HUES6 (cell line): ENCODE measurements at regions not wholly inside any gene's neighbourhood (a gene's known extent, or its start where the extent isn't known, plus 50 kb on each side); places are given as distances from the start of the nearest gene placed in this dataset.
"Not testable (repeated sequence)": the region's sequence is repeated elsewhere in the genome, so short reads cannot be mapped to it uniquely, and the experiment has no call there.

Experiments
- H3K27ac ChIP-seq: 2 replicates; pipeline ENCODE4 v1.7.0; 2013; ENCODE audit warnings: low read depth, mild to moderate bottlenecking, low read length, inconsistent platforms
- H3K27me3 ChIP-seq: 2 replicates; pipeline ENCODE4 v1.6.1; 2013; ENCODE audit warnings: low read length; ENCODE audit not compliant: control insufficient read depth, insufficient read depth
- H3K36me3 ChIP-seq: 2 replicates; pipeline ENCODE4 v1.6.1; 2013; ENCODE audit warnings: low read length; ENCODE audit not compliant: control insufficient read depth, insufficient read depth
- H3K4me1 ChIP-seq: 2 replicates; pipeline ENCODE4 v1.6.1; 2013; ENCODE audit warnings: low read length; ENCODE audit not compliant: control insufficient read depth, insufficient read depth
- H3K4me3 ChIP-seq: 2 replicates; pipeline ENCODE4 v1.5.1; 2013; ENCODE audit warnings: low read depth, low read length
- H3K9ac ChIP-seq: one replicate; pipeline ENCODE4 v1.6.1; 2013; ENCODE audit warnings: mild to moderate bottlenecking, low read length
- H3K9me3 ChIP-seq: 2 replicates; pipeline ENCODE4 v1.6.1; 2013; ENCODE audit warnings: low read depth, low read length; ENCODE audit not compliant: control insufficient read depth, insufficient read depth

DNA sequence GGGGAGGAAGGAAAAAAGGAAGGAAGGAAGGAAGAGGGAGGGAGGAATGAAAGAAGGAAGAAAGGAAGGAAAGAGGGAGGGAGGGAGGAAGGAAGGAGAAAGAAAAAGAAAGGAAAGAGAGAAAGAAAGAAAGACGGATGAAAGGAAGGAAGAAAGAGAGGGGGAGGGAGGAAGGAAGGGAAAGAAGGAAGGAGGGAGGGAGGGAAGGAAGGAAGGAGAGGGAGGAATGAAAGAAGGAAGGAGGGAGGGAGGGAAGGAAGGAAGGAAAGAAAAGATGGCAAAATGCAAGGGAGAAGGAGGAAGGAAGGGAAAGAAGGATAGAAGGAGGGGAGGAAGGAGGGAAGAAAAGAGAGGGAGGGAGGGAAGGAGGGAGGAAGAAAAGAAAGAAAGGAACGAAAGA is 257.3 kb upstream of the C16orf82 start:
- H3K9me3 ChIP-seq: peaks cover 9% of the 10 kb centered on the region; the same call in 1 of the 2 replicates
- H3K36me3 ChIP-seq: no peaks in the 10 kb centered on the region
- peaks cover 12% of the 10 kb centered on the region; the same call in 1 of the 2 replicates for H3K27me3 ChIP-seq

DNA sequence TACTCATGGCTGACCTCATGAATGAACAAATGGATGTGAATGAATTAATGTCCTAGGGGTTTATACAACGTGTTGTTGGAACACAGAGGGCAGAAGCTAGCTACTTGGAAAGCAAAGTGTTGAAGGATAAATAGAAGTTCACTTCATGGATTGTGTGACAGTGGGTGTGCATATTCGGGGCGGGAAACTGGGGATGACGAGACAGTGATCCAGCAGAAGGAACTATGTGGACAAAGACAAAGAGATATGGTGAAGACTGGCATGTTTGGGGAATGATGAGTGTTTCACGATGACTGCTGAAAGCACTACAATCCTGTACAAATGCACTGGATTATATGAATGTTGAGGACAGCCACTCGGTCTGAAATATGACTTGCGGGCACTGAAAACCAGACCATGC is 250.5 kb upstream of the C16orf82 start:
- Histone ChIP-seq H3K9me3 (peaks cover 9% of the 10 kb centered on the region; the same call in 1 of the 2 replicates), H3K27me3 (peaks cover 16% of the 10 kb centered on the region), H3K27ac (no peak overlapping the region), H3K9ac (no peak overlapping the region), H3K4me1 (no peaks in the 10 kb centered on the region), H3K4me3 (no peak overlapping the region), H3K36me3 (no peaks in the 10 kb centered on the region)

More for the DNA sequence above, 257.3 kb upstream of the C16orf82 start:
- Histone ChIP-seq H3K4me3 (no peak overlapping the region), H3K9ac (no peak overlapping the region), H3K4me1 (no peaks in the 10 kb centered on the region), H3K27ac (no peak overlapping the region)

DNA sequence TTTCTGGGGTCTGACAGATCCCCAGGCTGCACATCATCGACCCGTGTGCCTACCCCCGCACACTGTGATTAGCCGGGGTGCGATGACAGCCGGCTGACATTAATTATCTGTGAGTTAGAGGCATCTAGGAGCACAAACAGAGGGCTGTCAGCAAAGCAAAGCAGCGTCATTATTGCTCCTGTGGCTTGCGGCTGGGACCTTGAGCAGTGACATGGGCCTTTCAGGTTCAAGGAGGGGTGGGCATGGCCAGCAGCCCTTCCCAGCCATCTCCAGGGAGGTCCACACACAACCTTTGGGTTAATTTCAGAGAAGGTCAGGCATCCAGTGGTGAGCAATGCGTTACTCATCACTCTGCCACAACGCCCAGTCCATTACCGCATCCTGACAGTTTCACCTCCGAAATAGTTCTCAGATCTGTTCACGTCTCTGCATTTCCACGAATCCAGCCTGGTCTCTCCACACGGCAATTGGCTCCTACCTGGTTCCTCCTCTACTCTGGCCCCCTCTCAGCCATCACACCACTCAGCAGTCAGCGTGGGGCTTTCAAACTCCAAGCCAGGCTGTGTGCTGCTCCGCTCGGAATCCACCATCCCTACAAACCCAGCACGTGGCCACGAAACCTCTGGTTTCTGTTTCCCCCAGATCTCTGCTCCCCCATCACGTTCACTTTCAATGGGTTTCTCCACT is 249.7 kb upstream of the C16orf82 start:
- no peak overlapping the region for H3K9ac ChIP-seq

DNA sequence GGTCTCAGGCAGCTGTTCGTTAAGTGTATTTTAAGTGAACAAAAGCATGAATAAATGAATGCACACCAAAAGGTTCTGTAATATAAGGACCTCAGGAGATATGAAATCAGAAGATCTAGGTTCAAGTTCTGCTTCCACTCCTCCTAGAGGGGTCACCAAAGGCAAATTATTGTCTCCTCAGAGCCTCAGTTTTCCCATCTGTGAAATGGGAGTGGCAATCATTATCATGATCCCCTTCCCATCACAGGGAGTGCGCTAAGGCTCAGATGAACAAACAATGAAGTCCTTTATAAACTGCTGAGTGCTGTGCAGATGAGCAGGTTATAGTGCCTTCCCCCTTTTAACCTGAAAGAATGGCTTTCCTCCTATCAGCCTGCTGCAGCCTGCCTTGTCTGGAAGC is 248.3 kb upstream of the C16orf82 start:
- Histone ChIP-seq H3K27ac (no peak overlapping the region), H3K27me3 (peaks cover 22% of the 10 kb centered on the region), H3K4me3 (no peak overlapping the region)

More for the DNA sequence above, 249.7 kb upstream of the C16orf82 start:
- no peak overlapping the region for H3K27ac ChIP-seq
- H3K4me3 ChIP-seq: no peak overlapping the region
- H3K9me3 ChIP-seq: peaks cover 9% of the 10 kb centered on the region; the same call in 1 of the 2 replicates
- no peaks in the 10 kb centered on the region for H3K36me3 ChIP-seq
- peaks cover 21% of the 10 kb centered on the region for H3K27me3 ChIP-seq
- H3K4me1 ChIP-seq: no peaks in the 10 kb centered on the region

DNA sequence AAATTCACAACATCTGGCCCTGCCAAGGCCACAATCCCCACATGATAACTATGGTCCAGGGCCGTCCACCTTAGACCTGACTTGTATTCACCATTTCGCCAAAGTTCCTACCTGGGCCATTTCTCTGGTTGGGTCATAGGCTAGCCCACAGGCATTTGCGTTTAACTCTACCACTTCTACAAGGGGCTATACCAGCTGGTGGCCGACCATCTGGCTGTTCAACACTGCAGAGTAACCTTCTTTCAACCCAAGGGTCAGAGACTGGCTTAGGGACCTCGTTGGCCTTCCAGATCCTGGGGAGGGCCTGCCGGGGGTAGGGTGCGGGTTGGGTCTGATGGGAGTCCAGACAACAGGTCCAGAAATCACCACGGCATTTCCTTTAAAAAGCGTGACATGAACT is 242.3 kb upstream of the C16orf82 start:
- Histone ChIP-seq H3K4me3 (no peak overlapping the region), H3K9me3 (no peaks in the 10 kb centered on the region), H3K27me3 (peaks cover 21% of the 10 kb centered on the region), H3K27ac (no peak overlapping the region), H3K9ac (no peak overlapping the region), H3K36me3 (no peaks in the 10 kb centered on the region), H3K4me1 (no peaks in the 10 kb centered on the region)

More for the DNA sequence above, 248.3 kb upstream of the C16orf82 start:
- Histone ChIP-seq H3K36me3 (no peaks in the 10 kb centered on the region), H3K9ac (no peak overlapping the region), H3K4me1 (no peaks in the 10 kb centered on the region), H3K9me3 (peaks cover 1% of the 10 kb centered on the region; the same call in 1 of the 2 replicates)

DNA sequence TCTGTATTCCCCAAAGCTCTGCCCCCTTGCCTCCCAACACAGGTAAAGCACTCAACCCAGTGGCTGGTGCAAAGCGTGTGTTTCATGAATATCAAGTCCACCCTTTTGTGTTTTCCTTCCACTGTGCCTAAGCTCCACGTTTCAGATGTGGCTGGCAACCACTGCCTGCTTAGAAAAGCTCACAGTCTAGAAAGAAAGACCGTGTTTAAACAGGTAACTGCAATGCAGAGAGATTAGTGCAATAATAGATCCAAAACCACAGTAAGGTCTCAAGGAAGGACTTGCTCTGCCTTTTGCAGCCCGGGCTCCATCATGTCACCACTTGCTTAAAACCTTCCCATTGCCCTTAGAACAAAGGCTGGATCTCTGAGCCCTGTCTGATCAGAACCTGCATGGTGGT is 240.2 kb upstream of the C16orf82 start:
- H3K36me3 ChIP-seq: no peaks in the 10 kb centered on the region
- no peak overlapping the region for H3K4me3 ChIP-seq
- no peaks in the 10 kb centered on the region for H3K9me3 ChIP-seq
- H3K4me1 ChIP-seq: no peaks in the 10 kb centered on the region
- no peak overlapping the region for H3K9ac ChIP-seq
- H3K27me3 ChIP-seq: peaks cover 21% of the 10 kb centered on the region
- H3K27ac ChIP-seq: no peak overlapping the region

DNA sequence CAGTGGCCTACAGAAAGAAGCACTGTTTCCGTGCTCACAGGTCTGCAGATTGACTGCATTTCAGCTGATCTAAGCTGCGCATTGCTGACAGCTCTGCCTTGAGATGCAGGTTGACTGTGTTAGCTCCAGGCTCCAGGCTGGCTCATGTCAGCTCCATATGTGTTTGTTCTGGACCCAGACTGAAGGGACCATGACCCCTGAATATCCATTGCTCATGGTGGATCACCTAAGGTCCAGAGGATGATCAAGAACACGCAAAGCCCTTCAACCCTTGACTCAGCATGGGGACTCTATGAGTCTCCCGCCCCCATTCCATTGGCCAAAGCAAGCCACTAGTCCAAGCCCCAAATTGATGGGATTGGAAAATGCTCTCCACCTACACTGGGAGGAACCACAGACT is 239.3 kb upstream of the C16orf82 start:
- Histone ChIP-seq H3K27me3 (peaks cover 15% of the 10 kb centered on the region), H3K4me3 (no peak overlapping the region), H3K9me3 (no peaks in the 10 kb centered on the region), H3K27ac (no peak overlapping the region), H3K36me3 (no peaks in the 10 kb centered on the region), H3K9ac (no peak overlapping the region), H3K4me1 (no peaks in the 10 kb centered on the region)

DNA sequence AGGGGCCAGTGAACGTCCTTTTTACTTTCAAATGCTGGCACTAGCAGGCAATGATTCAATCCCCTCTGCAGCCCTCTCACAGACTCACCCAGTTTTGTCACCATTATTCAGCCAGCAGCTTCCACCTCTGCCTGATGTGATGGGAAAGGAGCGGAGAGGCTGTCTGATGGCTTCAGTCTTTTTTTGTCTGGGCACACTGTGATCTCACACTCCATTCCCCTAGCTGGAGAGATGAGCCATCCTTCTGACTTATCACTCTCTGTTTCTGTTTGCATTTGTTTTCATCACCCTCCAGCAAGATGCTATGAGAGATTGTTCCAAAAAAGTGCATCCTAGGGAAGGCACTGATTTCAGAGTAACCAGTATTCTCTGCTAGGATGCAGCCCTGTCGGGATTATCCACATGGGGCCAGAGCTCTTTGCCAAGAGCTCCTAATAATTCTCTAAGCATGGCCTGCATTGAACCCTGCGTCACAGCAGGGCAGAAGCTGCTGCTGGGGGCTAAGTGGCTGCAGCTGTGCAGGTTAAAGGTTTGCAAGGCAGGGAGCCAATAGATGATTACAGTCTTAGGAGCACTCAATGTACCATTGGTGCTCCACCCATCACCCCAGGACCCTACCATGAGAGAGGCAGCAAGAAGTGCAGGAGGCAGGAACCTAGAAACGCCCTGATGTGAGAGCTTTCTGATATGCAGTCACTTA is 236.1 kb upstream of the C16orf82 start:
- H3K9ac ChIP-seq: no peak overlapping the region
- H3K27ac ChIP-seq: no peak overlapping the region
- peaks cover 15% of the 10 kb centered on the region for H3K27me3 ChIP-seq
- no peaks in the 10 kb centered on the region for H3K36me3 ChIP-seq
- H3K9me3 ChIP-seq: no peaks in the 10 kb centered on the region
- H3K4me3 ChIP-seq: no peak overlapping the region
- H3K4me1 ChIP-seq: no peaks in the 10 kb centered on the region

DNA sequence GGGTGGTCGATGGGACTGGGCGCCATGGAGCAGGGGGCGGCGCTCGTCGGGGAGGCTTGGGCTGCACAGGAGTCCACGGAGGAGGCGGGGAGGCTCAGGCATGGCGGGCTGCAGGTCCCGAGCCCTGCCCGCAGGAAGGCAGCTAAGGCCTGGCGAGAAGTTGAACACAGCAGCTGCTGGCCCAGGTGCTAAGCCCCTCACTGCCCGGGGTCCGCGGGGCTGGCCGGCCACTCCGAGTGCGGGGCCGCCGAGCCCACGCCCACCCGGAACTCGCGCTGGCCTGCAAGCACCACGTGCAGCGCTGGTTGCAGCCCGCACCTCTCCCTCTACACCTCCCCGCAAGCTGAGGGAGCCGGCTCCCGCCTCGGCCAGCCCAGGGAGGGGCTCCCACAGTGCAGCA is 230.6 kb upstream of the C16orf82 start:
- not testable (repeated sequence) for H3K4me3 ChIP-seq, H3K36me3 ChIP-seq, H3K27me3 ChIP-seq, H3K4me1 ChIP-seq, H3K9me3 ChIP-seq, H3K27ac ChIP-seq, H3K9ac ChIP-seq

DNA sequence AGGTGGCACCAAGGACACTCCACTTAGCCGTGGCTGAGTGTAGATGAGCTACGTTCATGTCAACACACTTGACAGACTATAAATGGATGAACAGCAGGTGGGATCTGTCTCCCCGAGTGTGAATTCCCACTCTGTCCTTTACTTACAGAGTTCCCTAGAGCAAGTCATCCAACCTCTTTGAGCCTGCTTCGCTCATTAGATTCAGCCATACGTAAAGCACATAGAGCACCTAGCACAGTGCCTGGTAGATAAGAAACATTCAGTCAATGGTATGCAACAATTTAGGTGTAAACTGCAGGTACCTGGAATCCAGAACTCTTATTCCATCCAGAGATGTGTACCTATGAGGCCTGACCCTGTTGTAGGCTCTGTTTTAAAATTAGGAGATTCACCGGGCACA is 227.8 kb upstream of the C16orf82 start:
- Histone ChIP-seq H3K9me3 (peaks cover 9% of the 10 kb centered on the region; the same call in 1 of the 2 replicates), H3K36me3 (no peaks in the 10 kb centered on the region), H3K4me3 (no peak overlapping the region), H3K9ac (no peak overlapping the region), H3K4me1 (no peaks in the 10 kb centered on the region), H3K27me3 (no peaks in the 10 kb centered on the region), H3K27ac (no peak overlapping the region)

DNA sequence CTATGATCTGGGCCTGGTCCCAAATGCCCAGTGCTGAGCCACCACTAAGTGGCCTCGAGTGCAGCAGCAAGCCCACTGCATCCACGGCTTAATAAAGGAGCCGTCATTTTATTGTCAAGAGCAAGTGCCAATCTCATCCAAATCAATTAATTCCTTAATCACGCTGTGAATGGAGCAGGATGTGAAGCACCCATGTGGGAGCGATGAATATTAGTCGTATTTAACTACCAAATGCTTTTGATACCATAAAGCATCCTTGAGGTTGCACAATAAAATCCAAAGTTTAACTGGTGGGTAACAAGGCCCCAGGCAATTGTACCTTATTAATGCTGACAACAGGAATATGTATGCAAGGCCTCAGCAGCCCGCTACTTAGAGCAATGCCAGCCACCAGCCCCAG is 226.0 kb upstream of the C16orf82 start:
- Histone ChIP-seq H3K9ac (no peak overlapping the region), H3K27me3 (no peaks in the 10 kb centered on the region), H3K36me3 (no peaks in the 10 kb centered on the region), H3K4me3 (no peak overlapping the region), H3K9me3 (peaks cover 9% of the 10 kb centered on the region; the same call in 1 of the 2 replicates), H3K27ac (no peak overlapping the region), H3K4me1 (no peaks in the 10 kb centered on the region)
